ENCODE measurements at regions not wholly inside any gene's neighbourhood (a gene's known extent, or its start where the extent isn't known, plus 50 kb on each side); places are given as distances from the start of the nearest gene placed in this dataset.

DNA sequence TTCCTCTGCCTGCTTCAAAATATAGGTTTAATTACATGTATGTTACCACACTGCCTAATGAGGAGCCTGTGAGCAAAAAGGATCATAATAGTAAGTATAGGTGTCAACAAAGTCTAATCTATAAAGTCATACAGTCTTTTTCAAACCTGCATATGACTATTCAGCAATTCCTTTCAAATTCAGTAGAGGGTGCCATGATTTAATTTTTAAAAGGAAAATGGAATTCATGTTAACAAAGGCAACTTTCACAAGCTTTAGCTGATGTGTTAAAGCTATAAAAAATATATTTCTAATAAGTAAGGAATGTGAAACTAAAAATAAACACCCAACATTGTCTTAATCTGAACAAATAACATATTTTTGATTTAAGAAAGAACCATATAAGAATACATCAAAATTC, 52.1 kb downstream of the MPP7 start:
- in situ Hi-C loops (cut with MboI; ENCODE audit: low sequenced_read_pairs, unreplicated experiment) = loop anchor here (10.0 kb wide), 1 partner anchor 134 kb away; no protein-coding TSS in a partner anchor
- peak; percentile 15 for DNase-seq (ENCODE audit: low spot score)
- TF ChIP-seq, protein P1, sequence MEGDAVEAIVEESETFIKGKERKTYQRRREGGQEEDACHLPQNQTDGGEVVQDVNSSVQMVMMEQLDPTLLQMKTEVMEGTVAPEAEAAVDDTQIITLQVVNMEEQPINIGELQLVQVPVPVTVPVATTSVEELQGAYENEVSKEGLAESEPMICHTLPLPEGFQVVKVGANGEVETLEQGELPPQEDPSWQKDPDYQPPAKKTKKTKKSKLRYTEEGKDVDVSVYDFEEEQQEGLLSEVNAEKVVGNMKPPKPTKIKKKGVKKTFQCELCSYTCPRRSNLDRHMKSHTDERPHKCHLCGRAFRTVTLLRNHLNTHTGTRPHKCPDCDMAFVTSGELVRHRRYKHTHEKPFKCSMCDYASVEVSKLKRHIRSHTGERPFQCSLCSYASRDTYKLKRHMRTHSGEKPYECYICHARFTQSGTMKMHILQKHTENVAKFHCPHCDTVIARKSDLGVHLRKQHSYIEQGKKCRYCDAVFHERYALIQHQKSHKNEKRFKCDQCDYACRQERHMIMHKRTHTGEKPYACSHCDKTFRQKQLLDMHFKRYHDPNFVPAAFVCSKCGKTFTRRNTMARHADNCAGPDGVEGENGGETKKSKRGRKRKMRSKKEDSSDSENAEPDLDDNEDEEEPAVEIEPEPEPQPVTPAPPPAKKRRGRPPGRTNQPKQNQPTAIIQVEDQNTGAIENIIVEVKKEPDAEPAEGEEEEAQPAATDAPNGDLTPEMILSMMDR (IDR thresholded peaks at IDR 0.05; ENCODE audit: borderline replicate concordance, control extremely low read depth, extremely low read depth, insufficient read depth, missing control alignments) = no peak

DNA sequence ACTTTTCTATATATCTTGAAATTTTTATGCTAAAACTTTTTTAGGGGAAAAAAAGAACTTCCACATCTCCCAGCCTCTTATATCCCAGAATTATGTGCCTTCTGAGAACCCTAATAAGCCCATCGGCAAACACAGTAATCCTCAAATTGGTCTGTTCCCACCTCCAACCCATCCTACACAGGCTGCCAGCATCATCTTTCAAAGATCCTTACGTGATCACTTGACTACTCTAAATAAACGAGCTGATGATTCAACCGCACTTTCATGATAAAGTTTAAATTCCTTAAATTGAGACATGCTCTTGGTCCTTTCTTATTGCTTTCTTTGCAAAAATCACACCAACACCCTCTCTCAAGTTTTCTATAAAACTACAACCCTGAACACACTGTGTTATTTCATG, 52.5 kb downstream of the MPP7 start:
- TF ChIP-seq, protein P1 (IDR thresholded peaks at IDR 0.05; ENCODE audit: borderline replicate concordance, control extremely low read depth, extremely low read depth, insufficient read depth, missing control alignments) = no peak
- no peak for DNase-seq (ENCODE audit: low spot score)
- in situ Hi-C loops (cut with MboI; ENCODE audit: low sequenced_read_pairs, unreplicated experiment) = loop anchor here (10.0 kb wide), 1 partner anchor 134 kb away; no protein-coding TSS in a partner anchor

DNA sequence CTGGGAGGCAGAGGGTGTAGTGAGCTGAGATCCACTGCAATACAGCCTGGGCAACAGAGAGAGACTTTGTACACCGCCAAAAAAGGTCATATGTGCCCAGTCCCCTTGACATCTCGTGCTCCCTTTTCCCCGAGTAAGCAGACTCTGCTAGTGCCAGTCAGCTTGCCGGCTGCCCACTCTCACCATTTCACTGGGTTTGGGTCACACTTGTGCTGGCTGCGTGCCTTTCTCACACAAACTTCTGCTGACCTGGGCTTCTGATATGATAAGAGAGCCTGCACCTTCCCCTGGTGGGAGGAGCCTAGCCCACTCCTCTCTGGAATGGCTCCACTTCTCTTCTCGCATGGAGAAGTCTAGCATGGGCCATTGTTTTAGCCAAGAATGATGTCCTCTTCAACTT, 53.4 kb downstream of the MPP7 start:
- in situ Hi-C loops (cut with MboI; ENCODE audit: low sequenced_read_pairs, unreplicated experiment) = no loop called here
- TF ChIP-seq, protein P1 (IDR thresholded peaks at IDR 0.05; ENCODE audit: borderline replicate concordance, control extremely low read depth, extremely low read depth, insufficient read depth, missing control alignments) = no peak
- no peak for DNase-seq (ENCODE audit: low spot score)

DNA sequence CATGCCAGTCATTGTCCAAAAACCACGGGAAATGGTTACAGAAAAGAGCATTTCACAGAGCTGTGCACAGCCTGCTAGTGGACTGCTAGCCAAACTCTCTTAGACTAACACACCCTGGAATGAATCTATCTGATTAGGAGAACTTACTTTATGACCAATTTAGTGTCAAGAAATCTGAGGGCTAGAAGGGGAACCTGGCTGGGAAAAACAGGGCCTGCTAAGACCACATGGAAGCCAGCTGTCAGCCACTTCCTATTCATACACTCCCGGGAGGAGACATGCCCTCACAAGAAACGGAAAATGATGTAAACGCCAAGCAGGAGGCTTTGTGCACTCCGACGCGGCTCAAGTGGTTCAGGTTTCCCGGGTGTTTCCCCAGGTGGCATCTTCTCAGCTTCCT, 54.8 kb downstream of the MPP7 start:
- in situ Hi-C loops (cut with MboI; ENCODE audit: low sequenced_read_pairs, unreplicated experiment) = no loop called here
- no peak for DNase-seq (ENCODE audit: low spot score)
- TF ChIP-seq, protein P1 (IDR thresholded peaks at IDR 0.05; ENCODE audit: borderline replicate concordance, control extremely low read depth, extremely low read depth, insufficient read depth, missing control alignments) = no peak

DNA sequence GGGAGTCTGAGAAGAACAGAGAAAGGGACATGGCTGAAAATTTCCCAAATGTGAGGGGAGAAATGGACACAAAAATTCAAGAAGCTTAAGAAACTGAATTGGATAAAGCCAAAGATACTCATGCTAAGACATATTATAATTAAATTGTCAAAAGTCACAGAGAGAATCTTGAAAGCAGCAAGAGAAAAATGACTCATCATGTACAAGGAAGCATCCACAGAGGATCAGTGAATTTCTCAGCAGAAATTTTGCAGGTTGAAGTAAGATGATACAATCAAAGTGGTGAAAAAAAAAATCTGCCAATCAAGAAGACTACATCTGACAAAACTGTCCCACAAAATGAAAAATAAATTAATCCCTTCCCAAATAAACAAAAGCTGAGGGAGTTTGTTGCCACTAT, 56.8 kb downstream of the MPP7 start:
- in situ Hi-C loops (cut with MboI; ENCODE audit: low sequenced_read_pairs, unreplicated experiment) = no loop called here
- TF ChIP-seq, protein P1 (IDR thresholded peaks at IDR 0.05; ENCODE audit: borderline replicate concordance, control extremely low read depth, extremely low read depth, insufficient read depth, missing control alignments) = no peak
- DNase-seq (ENCODE audit: low spot score) = no peak

DNA sequence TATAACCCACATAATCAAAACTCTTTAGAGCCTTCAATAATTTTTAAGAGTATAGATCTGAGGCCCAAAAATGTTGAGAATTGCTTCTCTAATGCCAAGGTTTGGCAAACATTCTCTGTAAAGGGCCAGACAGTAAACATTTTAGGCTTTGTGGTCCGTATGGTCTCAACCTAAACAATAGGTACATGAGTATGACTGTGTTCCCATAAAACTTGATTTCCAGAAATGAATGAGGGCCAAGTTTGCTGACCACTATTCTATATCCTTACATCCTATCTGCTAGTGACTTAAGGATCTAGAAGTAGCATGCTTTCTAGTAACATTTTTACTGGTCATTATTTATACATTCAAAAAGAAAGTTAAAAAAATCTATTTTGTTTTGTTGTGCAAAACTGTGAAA, 58.9 kb downstream of the MPP7 start:
- in situ Hi-C loops (cut with MboI; ENCODE audit: low sequenced_read_pairs, unreplicated experiment) = no loop called here
- TF ChIP-seq, protein P1 (IDR thresholded peaks at IDR 0.05; ENCODE audit: borderline replicate concordance, control extremely low read depth, extremely low read depth, insufficient read depth, missing control alignments) = no peak
- no peak for DNase-seq (ENCODE audit: low spot score)
